Astrocyte (in vitro differentiated cells and primary cell): ENCODE measurements at regions not wholly inside any gene's neighbourhood (a gene's known extent, or its start where the extent isn't known, plus 50 kb on each side); places are given as distances from the start of the nearest gene placed in this dataset.

ENCODE experiments used
- DNase-seq: peaks from one replicate; pipeline ENCODE4 v3.0.0-alpha.2; 2010; ENCODE audit warnings: low read depth
- FAIRE-seq: peaks from 2 replicates; lab custom pipeline; 2011; peaks lifted over from hg19 to GRCh38; lab: Jason Lieb, UNC
- H2AFZ ChIP-seq: 2 replicates; pipeline ENCODE4 v1.6.0; 2012; ENCODE audit warnings: low read depth, low read length, inconsistent platforms
- H3K27ac ChIP-seq: 2 replicates; pipeline ENCODE4 v1.5.1; 2011; ENCODE audit warnings: low read depth, low read length, inconsistent platforms
- H3K27me3 ChIP-seq: 2 replicates; pipeline ENCODE4 v1.6.0; 2011; ENCODE audit warnings: low read length, inconsistent platforms; ENCODE audit not compliant: insufficient read depth
- H3K36me3 ChIP-seq: 2 replicates; pipeline ENCODE4 v1.5.1; 2011; ENCODE audit warnings: low read length, inconsistent platforms; ENCODE audit not compliant: insufficient read depth
- H3K4me1 ChIP-seq: 2 replicates; pipeline ENCODE4 v1.5.1; 2011; ENCODE audit warnings: low read length, inconsistent platforms; ENCODE audit not compliant: insufficient read depth
- H3K4me2 ChIP-seq: 2 replicates; pipeline ENCODE4 v1.6.0; 2012; ENCODE audit warnings: low read length, inconsistent platforms
- H3K4me3 ChIP-seq: 2 replicates; pipeline ENCODE4 v1.5.1; 2011; ENCODE audit warnings: low read depth, mild to moderate bottlenecking, low read length, inconsistent platforms; ENCODE audit not compliant: insufficient read depth
- H3K79me2 ChIP-seq: 2 replicates; pipeline ENCODE4 v1.6.0; 2012; ENCODE audit warnings: mild to moderate bottlenecking, low read length, inconsistent platforms; ENCODE audit not compliant: insufficient read depth
- H3K9ac ChIP-seq: 2 replicates; pipeline ENCODE4 v1.6.0; 2012; ENCODE audit warnings: mild to moderate bottlenecking, low read length, inconsistent platforms
- H3K9me3 ChIP-seq: 2 replicates; pipeline ENCODE4 v1.5.1; 2012; ENCODE audit warnings: low read depth, mild to moderate bottlenecking, low read length, inconsistent platforms; ENCODE audit not compliant: insufficient read depth
- H4K20me1 ChIP-seq: 2 replicates; pipeline ENCODE4 v1.6.0; 2012; ENCODE audit warnings: low read length, inconsistent platforms; ENCODE audit not compliant: insufficient read depth
- H3K27ac Mint-ChIP-seq: one replicate; pipeline ENCODE4 v1.8.0; 2021; ENCODE audit warnings: mild to moderate bottlenecking, mixed read lengths; ENCODE audit not compliant: unreplicated experiment
- H3K27me3 Mint-ChIP-seq: one replicate; pipeline ENCODE4 v1.8.0; 2021; ENCODE audit warnings: low read depth, mixed read lengths; ENCODE audit not compliant: unreplicated experiment
- H3K36me3 Mint-ChIP-seq: one replicate; pipeline ENCODE4 v1.8.0; 2021; ENCODE audit warnings: low read depth, mixed read lengths; ENCODE audit not compliant: unreplicated experiment
- H3K4me1 Mint-ChIP-seq: one replicate; pipeline ENCODE4 v1.8.0; 2021; ENCODE audit warnings: low read depth, mixed read lengths; ENCODE audit not compliant: unreplicated experiment
- H3K4me3 Mint-ChIP-seq: one replicate; pipeline ENCODE4 v1.8.0; 2021; ENCODE audit warnings: mild to moderate bottlenecking, moderate library complexity, mixed read lengths; ENCODE audit not compliant: unreplicated experiment
- H3K9me3 Mint-ChIP-seq: one replicate; pipeline ENCODE4 v1.8.0; 2021; ENCODE audit warnings: mild to moderate bottlenecking, mixed read lengths; ENCODE audit not compliant: unreplicated experiment
- CTCF ChIP-seq: IDR thresholded peaks from 2 replicates; pipeline ENCODE4 v1.5.1; 2011; ENCODE audit warnings: low read depth, mild to moderate bottlenecking, inconsistent platforms, low read length, moderate library complexity; ENCODE audit not compliant: insufficient read depth
- EZH2 ChIP-seq: IDR thresholded peaks from 2 replicates; pipeline ENCODE4 v1.6.1; 2012; ENCODE audit warnings: mild to moderate bottlenecking, low read length, inconsistent platforms; ENCODE audit not compliant: insufficient read depth

- H3K79me2 ChIP-seq = no peaks in the 10 kb centered on the region
- DNase-seq = no peak
- H3K4me1 Mint-ChIP-seq = peaks cover 8% of the 10 kb centered on the region
Measured at GRCh38 chr9:8208465-8208864, 408.9 kb upstream of the DMAC1 start.

GRCh38 chr9:8207596-8207995 lies 408.0 kb upstream of the DMAC1 start:
- no peaks in the 10 kb centered on the region for H3K36me3 Mint-ChIP-seq
- H3K4me1 Mint-ChIP-seq = peaks cover 8% of the 10 kb centered on the region
- H3K27ac Mint-ChIP-seq = no peak overlapping the region
- no peak overlapping the region for H3K4me3 ChIP-seq
- peaks cover 4% of the 10 kb centered on the region for H3K27me3 Mint-ChIP-seq
- TF ChIP-seq EZH2 = no peak
- no peak for TF ChIP-seq CTCF
- no peak overlapping the region for H3K4me3 Mint-ChIP-seq
- H4K20me1 ChIP-seq = no peaks in the 10 kb centered on the region
- no peaks in the 10 kb centered on the region for H3K4me1 ChIP-seq
- no peaks in the 10 kb centered on the region for H3K9me3 ChIP-seq
- no peak for FAIRE-seq
- no peaks in the 10 kb centered on the region for H3K36me3 ChIP-seq
- H3K27me3 ChIP-seq = no peaks in the 10 kb centered on the region
- H3K27ac ChIP-seq = no peak overlapping the region
- H3K4me2 ChIP-seq = no peak overlapping the region
- H3K79me2 ChIP-seq = no peaks in the 10 kb centered on the region
- H3K9me3 Mint-ChIP-seq = no peaks in the 10 kb centered on the region
- no peak overlapping the region for H2AFZ ChIP-seq
- no peak overlapping the region for H3K9ac ChIP-seq
- DNase-seq = no peak

More at GRCh38 chr9:8208465-8208864, 408.9 kb upstream of the DMAC1 start:
- no peak overlapping the region for H2AFZ ChIP-seq
- no peaks in the 10 kb centered on the region for H3K27me3 ChIP-seq
- no peak for FAIRE-seq
- Mint-ChIP-seq H3K9me3 (no peaks in the 10 kb centered on the region), H3K27me3 (peaks cover 4% of the 10 kb centered on the region), H3K27ac (no peak overlapping the region), H3K36me3 (no peaks in the 10 kb centered on the region), H3K4me3 (no peak overlapping the region)
- H3K9me3 ChIP-seq = no peaks in the 10 kb centered on the region
- no peak overlapping the region for H3K27ac ChIP-seq
- H3K4me1 ChIP-seq = no peaks in the 10 kb centered on the region
- no peak overlapping the region for H3K9ac ChIP-seq
- H4K20me1 ChIP-seq = no peaks in the 10 kb centered on the region
- H3K4me2 ChIP-seq = no peak overlapping the region
- no peak overlapping the region for H3K4me3 ChIP-seq
- H3K36me3 ChIP-seq = no peaks in the 10 kb centered on the region
- TF ChIP-seq EZH2 = no peak
- no peak for TF ChIP-seq CTCF

DNA sequence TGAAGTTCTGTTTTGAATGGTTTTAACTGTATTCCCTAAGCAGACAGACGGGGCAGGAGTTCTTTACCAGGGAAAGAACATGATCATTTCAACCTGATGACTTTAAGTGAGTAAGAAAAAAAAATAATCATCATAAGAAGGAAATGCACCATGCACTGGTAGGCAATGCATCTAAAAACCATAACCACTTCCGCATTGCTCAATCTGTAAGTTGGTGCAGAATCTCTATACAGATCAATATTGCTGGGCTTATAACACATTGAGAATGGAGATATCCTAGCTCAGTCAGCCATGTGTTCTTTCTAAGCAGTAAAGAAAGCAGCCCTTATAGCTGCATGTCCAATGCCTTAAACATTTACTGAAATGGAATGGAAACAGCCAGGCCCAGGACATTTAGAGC lies 407.1 kb upstream of the DMAC1 start:
- no peak overlapping the region for H3K4me3 Mint-ChIP-seq
- FAIRE-seq (no peak), DNase-seq (no peak)
- H2AFZ ChIP-seq = no peak overlapping the region
- no peaks in the 10 kb centered on the region for H3K27me3 ChIP-seq
- H3K9me3 ChIP-seq = no peaks in the 10 kb centered on the region
- no peak overlapping the region for H3K27ac ChIP-seq
- no peak overlapping the region for H3K9ac ChIP-seq
- no peak overlapping the region for H3K27ac Mint-ChIP-seq
- H3K36me3 Mint-ChIP-seq = no peaks in the 10 kb centered on the region
- no peak overlapping the region for H3K4me2 ChIP-seq
- H3K79me2 ChIP-seq = no peaks in the 10 kb centered on the region
- peaks cover 8% of the 10 kb centered on the region for H3K4me1 Mint-ChIP-seq
- no peaks in the 10 kb centered on the region for H3K36me3 ChIP-seq
- H3K27me3 Mint-ChIP-seq = peaks cover 4% of the 10 kb centered on the region
- H3K4me1 ChIP-seq = no peaks in the 10 kb centered on the region
- no peaks in the 10 kb centered on the region for H4K20me1 ChIP-seq
- TF ChIP-seq CTCF = no peak
- H3K4me3 ChIP-seq = no peak overlapping the region
- H3K9me3 Mint-ChIP-seq = peaks cover 3% of the 10 kb centered on the region
